ENCODE measurements at regions not wholly inside any gene's neighbourhood (a gene's known extent, or its start where the extent isn't known, plus 50 kb on each side); places are given as distances from the start of the nearest gene placed in this dataset.

DNA sequence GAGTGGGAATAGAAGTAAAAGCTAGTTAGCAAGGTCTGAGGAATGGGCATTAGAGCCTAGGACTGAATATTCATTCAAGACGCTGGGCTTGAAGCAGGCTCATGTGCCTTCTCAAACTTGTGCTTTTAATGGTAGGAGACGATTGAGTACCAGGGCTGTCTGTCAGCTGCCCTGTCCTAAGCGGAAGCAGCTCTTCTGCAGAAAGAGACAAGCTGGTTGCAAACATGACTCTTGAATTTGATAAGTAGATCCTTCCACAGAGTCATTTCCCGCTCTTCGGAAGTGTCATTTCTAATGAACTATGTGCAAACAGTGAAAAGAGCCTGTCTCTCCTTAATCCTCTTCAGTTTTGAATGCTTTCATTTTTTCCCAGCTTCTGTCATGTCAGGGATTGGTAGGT is 176.4 kb downstream of the TFAP2B start:
- TF ChIP-seq, protein P1, sequence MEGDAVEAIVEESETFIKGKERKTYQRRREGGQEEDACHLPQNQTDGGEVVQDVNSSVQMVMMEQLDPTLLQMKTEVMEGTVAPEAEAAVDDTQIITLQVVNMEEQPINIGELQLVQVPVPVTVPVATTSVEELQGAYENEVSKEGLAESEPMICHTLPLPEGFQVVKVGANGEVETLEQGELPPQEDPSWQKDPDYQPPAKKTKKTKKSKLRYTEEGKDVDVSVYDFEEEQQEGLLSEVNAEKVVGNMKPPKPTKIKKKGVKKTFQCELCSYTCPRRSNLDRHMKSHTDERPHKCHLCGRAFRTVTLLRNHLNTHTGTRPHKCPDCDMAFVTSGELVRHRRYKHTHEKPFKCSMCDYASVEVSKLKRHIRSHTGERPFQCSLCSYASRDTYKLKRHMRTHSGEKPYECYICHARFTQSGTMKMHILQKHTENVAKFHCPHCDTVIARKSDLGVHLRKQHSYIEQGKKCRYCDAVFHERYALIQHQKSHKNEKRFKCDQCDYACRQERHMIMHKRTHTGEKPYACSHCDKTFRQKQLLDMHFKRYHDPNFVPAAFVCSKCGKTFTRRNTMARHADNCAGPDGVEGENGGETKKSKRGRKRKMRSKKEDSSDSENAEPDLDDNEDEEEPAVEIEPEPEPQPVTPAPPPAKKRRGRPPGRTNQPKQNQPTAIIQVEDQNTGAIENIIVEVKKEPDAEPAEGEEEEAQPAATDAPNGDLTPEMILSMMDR (IDR thresholded peaks at IDR 0.05) = no peak
- TF ChIP-seq POLR2AphosphoS5 (IDR thresholded peaks at IDR 0.05) = no peak
- no peak for TF ChIP-seq POLR2A (IDR thresholded peaks at IDR 0.05)

All from suprapubic skin (tissue), 4 donors.